GM12892 (cell line): ENCODE measurements at regions not wholly inside any gene's neighbourhood (a gene's known extent, or its start where the extent isn't known, plus 50 kb on each side); places are given as distances from the start of the nearest gene placed in this dataset.

Source experiments
- DNase-seq: peaks from one replicate; pipeline ENCODE4 v3.0.0; 2011; ENCODE audit not compliant: insufficient read length
- FAIRE-seq: peaks from 2 replicates; lab custom pipeline; 2011; peaks lifted over from hg19 to GRCh38; lab: Jason Lieb, UNC
- POLR2A ChIP-seq: IDR thresholded peaks from 2 replicates; pipeline ENCODE4 v1.6.1; 2011; ENCODE audit warnings: low read depth, low read length, control low read depth
- POLR2AphosphoS5 ChIP-seq: IDR thresholded peaks from 2 replicates; pipeline ENCODE4 v1.6.1; 2011; ENCODE audit warnings: low read depth, low read length, control low read depth
- TAF1 ChIP-seq: IDR thresholded peaks from 2 replicates; pipeline ENCODE4 v1.6.1; 2011; ENCODE audit warnings: low read depth, mild to moderate bottlenecking, control low read depth, low read length, borderline replicate concordance

DNA sequence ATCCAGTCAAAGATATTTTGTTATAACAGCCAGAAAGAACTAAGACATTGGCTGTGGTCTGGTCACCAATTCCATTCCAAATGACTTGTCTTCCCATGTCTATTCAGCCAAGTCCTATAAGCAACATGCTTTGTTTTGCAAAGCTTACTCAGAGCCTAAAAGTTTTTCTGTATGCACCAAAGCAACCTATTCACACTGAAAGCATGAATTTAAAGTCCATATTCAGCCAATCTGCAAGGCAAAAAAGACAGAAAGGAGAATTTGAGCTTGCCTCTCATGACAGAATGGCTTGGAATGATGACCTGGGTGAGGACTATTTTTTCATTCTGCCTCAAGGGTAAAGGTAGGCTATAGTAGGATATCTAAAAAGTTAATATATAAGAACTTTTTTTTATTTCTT lies 323.2 kb upstream of the NOCT start:
- FAIRE-seq (no peak), DNase-seq (no peak)
- no peak for TF ChIP-seq POLR2A

DNA sequence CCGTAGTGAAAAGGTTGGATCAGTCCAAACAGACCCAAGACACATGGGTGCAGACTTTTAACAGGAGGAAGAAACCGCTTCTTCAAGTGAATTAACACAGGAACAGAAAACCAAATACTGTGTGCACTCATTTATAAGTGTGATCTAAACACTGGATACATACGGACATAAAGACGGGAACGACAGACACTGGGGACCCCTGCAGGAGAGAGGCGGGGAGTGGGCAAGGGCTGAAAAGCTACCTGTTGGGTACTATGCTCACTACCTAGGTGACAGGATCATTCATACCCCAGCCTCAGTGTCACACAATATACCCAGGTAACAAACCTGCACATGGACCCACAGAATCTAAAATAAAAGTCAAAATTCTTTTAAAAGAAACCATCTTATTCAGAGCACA lies 326.0 kb upstream of the NOCT start:
- no peak for TF ChIP-seq TAF1
- no peak for TF ChIP-seq POLR2AphosphoS5
- no peak for TF ChIP-seq POLR2A
- FAIRE-seq (no peak), DNase-seq (no peak)

DNA sequence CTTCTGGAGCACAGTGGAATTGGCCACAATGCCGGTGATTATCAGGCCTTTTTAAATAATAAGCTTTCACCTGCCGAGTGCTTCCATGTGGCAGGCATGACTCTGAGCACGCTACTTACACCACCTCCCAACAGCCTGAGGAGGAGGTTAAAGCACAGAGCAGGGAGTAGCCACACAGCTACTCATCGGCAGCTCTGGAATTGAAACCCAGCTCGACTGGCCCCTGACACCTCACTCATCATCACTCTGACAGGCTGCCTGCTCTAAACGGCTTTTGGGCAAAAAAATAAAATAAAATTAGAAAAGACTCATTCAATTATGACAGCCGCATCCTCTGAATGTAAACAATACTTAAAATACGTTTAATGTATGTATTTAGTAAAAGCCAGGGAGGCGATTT lies 326.4 kb upstream of the NOCT start:
- no peak for DNase-seq
- no peak for FAIRE-seq
- TF ChIP-seq TAF1 = no peak
- TF ChIP-seq POLR2AphosphoS5 = no peak
- TF ChIP-seq POLR2A = no peak

- TF ChIP-seq POLR2AphosphoS5 (no peak), POLR2A (no peak), TAF1 (no peak)
- FAIRE-seq (no peak), DNase-seq (no peak)
Measured at GRCh38 chr4:138688408-138689085, 327.0 kb upstream of the NOCT start.

DNA sequence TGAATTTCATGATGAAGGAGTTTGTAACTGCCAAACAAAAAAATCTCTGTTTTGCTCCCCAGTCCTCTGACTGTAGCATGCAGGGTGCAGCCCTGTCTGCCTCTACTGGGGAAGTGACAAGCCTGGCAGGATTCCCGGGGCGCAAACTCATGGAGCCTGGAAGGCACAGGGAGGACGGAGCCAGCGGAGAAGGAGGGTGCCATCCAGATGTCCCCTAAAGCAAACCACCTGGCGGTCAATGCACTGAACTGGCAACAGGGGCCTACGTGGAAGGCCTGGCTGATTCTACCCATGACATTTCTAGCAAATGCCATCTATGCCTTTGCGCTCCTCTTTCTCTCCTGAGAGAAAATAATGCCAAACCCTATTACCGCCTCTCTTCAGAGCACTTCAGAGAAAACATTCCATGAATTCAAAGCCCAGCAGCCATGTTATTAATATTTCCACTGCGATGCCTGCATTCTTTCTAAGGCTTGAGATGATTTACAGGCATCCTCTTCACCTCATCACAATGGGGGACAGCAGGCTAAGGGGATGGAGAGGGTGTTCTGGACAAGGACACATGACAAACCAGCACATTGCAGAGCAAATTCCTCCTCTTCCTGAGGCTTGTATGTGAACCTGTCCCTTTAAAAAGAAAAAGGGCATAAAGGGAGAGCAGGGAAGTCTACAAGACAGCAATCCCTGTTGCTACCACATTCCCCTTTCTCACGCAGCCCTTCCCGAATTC lies 329.3 kb upstream of the NOCT start:
- no peak for FAIRE-seq
- DNase-seq = no peak
- no peak for TF ChIP-seq TAF1
- no peak for TF ChIP-seq POLR2A
- no peak for TF ChIP-seq POLR2AphosphoS5

- TF ChIP-seq POLR2A (no peak), POLR2AphosphoS5 (no peak), TAF1 (no peak)
- DNase-seq = no peak
- no peak for FAIRE-seq
Measured at GRCh38 chr4:138685316-138685715, 330.3 kb upstream of the NOCT start.

GRCh38 chr4:138680989-138681604 lies 334.5 kb upstream of the NOCT start:
- FAIRE-seq (peak; percentile 92), DNase-seq (no peak)
- TF ChIP-seq TAF1 (no peak), POLR2AphosphoS5 (no peak)

DNA sequence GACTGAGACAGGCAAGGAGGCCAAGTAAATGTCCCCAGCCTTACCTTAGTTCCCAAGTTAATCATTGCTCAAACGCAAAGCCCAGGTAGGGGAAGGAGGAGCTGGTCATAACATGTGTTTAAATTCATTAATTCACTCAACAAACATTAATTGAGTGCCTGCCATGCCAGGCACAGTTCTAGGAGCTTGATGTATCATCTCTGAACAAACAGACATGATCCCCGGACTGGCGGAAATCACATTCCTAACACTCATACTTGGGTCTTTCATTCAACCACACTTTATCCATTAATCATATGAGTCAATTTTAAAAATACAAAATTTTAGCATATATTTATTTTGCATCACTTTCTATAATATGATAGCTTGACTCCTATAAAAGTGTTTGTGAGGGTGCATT lies 335.3 kb upstream of the NOCT start:
- DNase-seq (no peak), FAIRE-seq (no peak)
- TF ChIP-seq POLR2A (no peak), TAF1 (no peak), POLR2AphosphoS5 (no peak)

DNA sequence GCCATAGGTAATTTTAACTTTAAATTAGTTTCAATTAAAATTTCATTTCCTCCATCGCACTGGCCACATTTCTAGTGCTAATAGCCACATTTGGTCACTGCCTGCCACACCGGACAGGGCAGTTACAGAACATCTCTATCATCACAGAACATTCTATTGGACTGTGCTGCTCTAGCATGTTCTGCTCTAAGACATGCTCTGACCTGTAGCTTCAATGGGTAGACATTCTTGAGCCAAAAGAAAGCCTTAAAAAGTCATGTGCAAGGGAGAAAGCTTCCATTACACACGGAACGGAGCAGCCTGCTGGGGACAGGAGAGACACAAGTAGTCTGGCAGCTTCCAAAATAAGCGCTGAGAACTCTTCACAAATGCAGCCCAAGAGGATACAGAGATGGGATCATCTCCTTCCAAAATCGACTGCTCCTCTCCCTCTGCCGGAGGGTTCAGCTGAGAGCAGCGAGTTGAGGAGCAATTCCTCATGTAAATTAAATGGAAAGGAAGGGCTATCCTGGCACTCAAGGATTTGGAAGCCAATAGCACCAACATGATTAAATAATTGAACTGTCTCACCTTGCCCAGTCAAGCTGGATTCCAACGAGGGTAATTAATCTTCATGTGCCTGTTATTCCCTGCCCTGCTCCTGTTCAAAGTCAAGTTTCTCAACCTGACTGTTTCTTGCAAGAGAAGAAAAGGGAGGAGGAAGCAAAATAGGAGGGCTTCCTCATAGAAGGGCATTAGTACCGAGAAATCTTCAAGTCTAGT lies 336.4 kb upstream of the NOCT start:
- DNase-seq = no peak
- FAIRE-seq = no peak
- no peak for TF ChIP-seq POLR2AphosphoS5
- no peak for TF ChIP-seq POLR2A
- no peak for TF ChIP-seq TAF1

DNA sequence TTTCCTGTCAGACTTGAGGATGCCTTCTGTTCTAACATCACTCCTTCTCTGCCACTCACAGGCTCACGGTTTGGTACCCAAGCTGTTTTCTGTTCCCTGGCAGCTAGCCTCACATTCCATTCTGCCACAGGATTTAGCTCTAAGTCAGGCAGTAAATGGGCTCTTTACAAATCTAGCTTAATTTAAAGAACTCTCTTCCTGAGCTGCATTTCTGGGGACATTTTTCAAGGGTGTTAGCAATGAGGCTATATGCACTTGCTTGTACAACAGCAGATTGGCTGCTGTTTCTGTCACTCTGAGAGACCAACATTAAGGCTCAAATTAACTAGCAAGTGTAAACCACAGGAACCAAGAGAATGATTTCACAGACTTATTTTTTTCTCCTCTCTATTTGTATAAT lies 337.8 kb upstream of the NOCT start:
- no peak for FAIRE-seq
- DNase-seq = no peak
- TF ChIP-seq TAF1 = no peak
- no peak for TF ChIP-seq POLR2A
- no peak for TF ChIP-seq POLR2AphosphoS5

DNA sequence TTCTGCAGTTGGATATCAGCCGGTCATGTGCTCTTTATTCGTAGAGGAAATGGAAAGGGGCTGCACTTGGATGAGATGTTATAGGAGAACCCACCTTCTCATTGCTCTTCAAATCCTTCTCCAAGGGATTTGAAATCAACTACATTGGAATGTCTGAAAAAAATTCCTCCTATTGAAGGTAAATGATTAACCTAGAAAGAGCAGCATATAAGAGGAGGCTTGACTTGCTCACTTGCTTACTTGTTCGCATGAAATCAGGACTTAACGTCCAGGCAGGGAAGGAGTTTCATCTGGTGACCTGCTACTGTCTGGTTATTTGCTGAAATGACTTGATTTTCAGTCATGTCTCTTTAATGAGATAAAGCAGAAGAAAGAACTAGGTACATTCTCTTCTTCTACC lies 338.4 kb upstream of the NOCT start:
- no peak for TF ChIP-seq POLR2AphosphoS5
- TF ChIP-seq POLR2A = no peak
- no peak for TF ChIP-seq TAF1
- DNase-seq (no peak), FAIRE-seq (no peak)

- no peak for TF ChIP-seq TAF1
- no peak for TF ChIP-seq POLR2A
- no peak for TF ChIP-seq POLR2AphosphoS5
- DNase-seq (no peak), FAIRE-seq (no peak)
Measured at GRCh38 chr4:138675685-138676084, 339.9 kb upstream of the NOCT start.
